ENCODE measurements at regions not wholly inside any gene's neighbourhood (a gene's known extent, or its start where the extent isn't known, plus 50 kb on each side); places are given as distances from the start of the nearest gene placed in this dataset.
A peak's percentile ranks its signal among the peaks of the same experiment; 100 is the strongest.

DNA sequence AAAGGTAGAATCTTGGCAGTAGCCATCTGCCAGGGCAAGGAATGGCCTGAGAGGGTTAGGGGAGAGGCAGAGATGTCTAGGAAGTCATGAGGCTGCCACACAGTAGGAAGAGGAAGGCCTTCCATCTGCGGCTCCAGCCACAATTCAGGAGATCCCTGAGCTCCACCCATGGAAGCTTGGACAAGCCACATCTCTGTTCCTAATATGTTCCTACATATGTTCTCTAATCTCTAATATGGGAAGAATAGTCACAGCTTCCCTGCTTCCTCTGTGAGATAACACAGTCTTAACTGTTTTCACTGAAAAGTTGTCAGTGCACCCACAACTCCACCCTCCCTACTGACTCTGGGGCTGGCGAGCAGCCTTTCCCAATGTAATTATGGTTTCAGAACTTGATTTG lies 109.5 kb downstream of the CDC7 start:
- no peaks in the 10 kb centered on the region for H3K9me3 Mint-ChIP-seq
- intact Hi-C loops (cut with micrococcal nuclease): no loop called here
- H3K4me1 Mint-ChIP-seq (ENCODE audit: low read depth): peaks cover 2% of the 10 kb centered on the region
- no peaks in the 10 kb centered on the region for H3K36me3 Mint-ChIP-seq (ENCODE audit: low read depth)
- CTCF ChIA-PET: no interaction called here
- H3K4me3 Mint-ChIP-seq: no peak overlapping the region
- DNase-seq: no peak
- no peak overlapping the region for H3K27ac Mint-ChIP-seq
- H3K27me3 Mint-ChIP-seq (ENCODE audit: low read depth): no peaks in the 10 kb centered on the region

DNA sequence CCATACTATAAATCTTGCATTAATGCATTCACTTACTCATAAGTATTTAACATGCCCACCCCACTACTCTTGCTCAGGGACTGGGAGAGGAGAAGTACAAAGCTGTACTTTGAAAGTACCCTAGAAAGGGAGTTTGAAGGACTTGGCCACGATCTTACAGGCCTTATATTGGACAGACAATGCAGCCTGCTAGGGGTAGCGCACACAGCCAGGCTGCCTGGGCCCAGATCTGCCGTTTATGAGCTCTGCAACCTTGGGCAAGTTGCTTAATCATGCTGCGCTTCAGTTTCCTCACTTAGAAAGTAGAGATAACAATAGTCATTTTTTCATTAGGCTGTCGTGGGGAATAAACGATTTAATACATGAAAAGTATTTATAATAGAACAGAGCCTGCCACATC lies 110.1 kb downstream of the CDC7 start:
- peaks cover 2% of the 10 kb centered on the region for H3K4me1 Mint-ChIP-seq (ENCODE audit: low read depth)
- H3K36me3 Mint-ChIP-seq (ENCODE audit: low read depth): no peaks in the 10 kb centered on the region
- intact Hi-C loops (cut with micrococcal nuclease): no loop called here
- H3K27me3 Mint-ChIP-seq (ENCODE audit: low read depth): no peaks in the 10 kb centered on the region
- CTCF ChIA-PET: interaction anchor here (0.7 kb wide), 1 partner anchor 96 kb away, joined by 3 read pairs; no protein-coding TSS in a partner anchor
- no peak for DNase-seq
- no peaks in the 10 kb centered on the region for H3K9me3 Mint-ChIP-seq
- H3K4me3 Mint-ChIP-seq: no peak overlapping the region
- H3K27ac Mint-ChIP-seq: no peak overlapping the region

- intact Hi-C loops (cut with micrococcal nuclease): no loop called here
- Mint-ChIP-seq H3K36me3 (ENCODE audit: low read depth) (no peaks in the 10 kb centered on the region), H3K27ac (no peak overlapping the region), H3K27me3 (ENCODE audit: low read depth) (no peaks in the 10 kb centered on the region), H3K4me1 (ENCODE audit: low read depth) (peaks cover 2% of the 10 kb centered on the region), H3K9me3 (no peaks in the 10 kb centered on the region), H3K4me3 (no peak overlapping the region)
- CTCF ChIA-PET: interaction anchor here (0.7 kb wide), 1 partner anchor 96 kb away, joined by 3 read pairs; no protein-coding TSS in a partner anchor
- no peak for DNase-seq
Measured at GRCh38 chr1:91611483-91611917, 110.8 kb downstream of the CDC7 start.

GRCh38 chr1:91613595-91613994 lies 112.9 kb downstream of the CDC7 start:
- Mint-ChIP-seq H3K27me3 (ENCODE audit: low read depth) (no peaks in the 10 kb centered on the region), H3K4me1 (ENCODE audit: low read depth) (peaks cover 2% of the 10 kb centered on the region), H3K9me3 (no peaks in the 10 kb centered on the region), H3K27ac (no peak overlapping the region), H3K36me3 (ENCODE audit: low read depth) (no peaks in the 10 kb centered on the region), H3K4me3 (no peak overlapping the region)
- no peak for DNase-seq
- intact Hi-C loops (cut with micrococcal nuclease): no loop called here
- CTCF ChIA-PET: no interaction called here

- CTCF ChIA-PET: no interaction called here
- intact Hi-C loops (cut with micrococcal nuclease): loop anchor here (2.0 kb wide), 1 partner anchor 310 kb away; no protein-coding TSS in a partner anchor
- Mint-ChIP-seq H3K4me1 (ENCODE audit: low read depth) (peaks cover 2% of the 10 kb centered on the region), H3K9me3 (no peaks in the 10 kb centered on the region), H3K36me3 (ENCODE audit: low read depth) (no peaks in the 10 kb centered on the region), H3K4me3 (no peak overlapping the region), H3K27me3 (ENCODE audit: low read depth) (no peaks in the 10 kb centered on the region), H3K27ac (no peak overlapping the region)
- DNase-seq: no peak
Measured at GRCh38 chr1:91616712-91617111, 116.1 kb downstream of the CDC7 start.

- CTCF ChIA-PET: no interaction called here
- no peak overlapping the region for H3K27ac Mint-ChIP-seq
- no peaks in the 10 kb centered on the region for H3K27me3 Mint-ChIP-seq (ENCODE audit: low read depth)
- peak; percentile 51 for DNase-seq
- no peak overlapping the region for H3K4me3 Mint-ChIP-seq
- no peaks in the 10 kb centered on the region for H3K9me3 Mint-ChIP-seq
- no peaks in the 10 kb centered on the region for H3K36me3 Mint-ChIP-seq (ENCODE audit: low read depth)
- H3K4me1 Mint-ChIP-seq (ENCODE audit: low read depth): peaks cover 2% of the 10 kb centered on the region
- intact Hi-C loops (cut with micrococcal nuclease): loop anchor here (2.0 kb wide), 1 partner anchor 309 kb away; no protein-coding TSS in a partner anchor
Measured at GRCh38 chr1:91617285-91617765, 116.7 kb downstream of the CDC7 start.

DNA sequence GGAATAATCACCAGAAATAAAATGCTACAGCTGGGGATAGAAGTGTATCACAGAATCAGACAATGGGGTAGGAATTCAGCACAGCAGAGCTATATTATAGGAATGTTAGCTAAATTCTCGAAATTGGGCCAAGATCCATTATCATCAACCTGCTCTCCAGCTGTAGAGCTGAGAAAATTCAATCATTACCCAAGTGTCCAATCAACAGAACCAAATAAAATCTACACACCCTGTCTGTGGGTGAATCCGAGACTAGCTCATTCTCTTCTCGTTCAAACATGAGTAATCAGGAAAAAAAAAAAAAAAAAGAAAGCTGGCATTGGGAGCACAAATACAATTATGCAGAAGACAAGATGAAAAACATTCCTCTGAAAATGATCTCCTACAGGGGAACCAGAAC lies 119.2 kb downstream of the CDC7 start:
- Mint-ChIP-seq H3K4me1 (ENCODE audit: low read depth) (no peaks in the 10 kb centered on the region), H3K9me3 (no peaks in the 10 kb centered on the region), H3K36me3 (ENCODE audit: low read depth) (no peaks in the 10 kb centered on the region), H3K27me3 (ENCODE audit: low read depth) (peaks cover 3% of the 10 kb centered on the region), H3K4me3 (no peak overlapping the region), H3K27ac (no peak overlapping the region)
- intact Hi-C loops (cut with micrococcal nuclease): no loop called here
- CTCF ChIA-PET: no interaction called here
- DNase-seq: no peak

DNA sequence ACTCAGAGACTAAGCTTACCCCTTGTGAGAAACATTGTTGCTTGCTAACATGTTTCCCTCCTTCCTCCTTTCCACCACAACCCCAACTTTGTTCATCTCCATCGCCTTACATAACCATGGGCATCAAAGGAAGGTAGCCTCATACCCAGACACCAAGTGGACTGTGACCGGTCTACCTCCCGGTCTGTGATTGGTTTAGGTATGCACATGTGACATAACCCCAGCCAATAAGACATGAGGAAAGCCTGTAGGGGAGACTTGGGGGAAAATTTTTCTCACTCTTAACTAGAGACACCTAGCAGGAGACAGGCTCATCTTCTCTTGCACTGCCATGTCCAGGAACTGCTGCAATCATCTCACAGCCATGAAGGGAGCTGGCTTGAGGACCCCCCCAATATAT lies 120.7 kb downstream of the CDC7 start:
- intact Hi-C loops (cut with micrococcal nuclease): no loop called here
- Mint-ChIP-seq H3K27me3 (ENCODE audit: low read depth) (peaks cover 5% of the 10 kb centered on the region), H3K9me3 (no peaks in the 10 kb centered on the region), H3K27ac (no peak overlapping the region), H3K36me3 (ENCODE audit: low read depth) (no peaks in the 10 kb centered on the region), H3K4me3 (no peak overlapping the region), H3K4me1 (ENCODE audit: low read depth) (no peaks in the 10 kb centered on the region)
- no peak for DNase-seq
- CTCF ChIA-PET: no interaction called here

- no peak for DNase-seq
- intact Hi-C loops (cut with micrococcal nuclease): no loop called here
- Mint-ChIP-seq H3K4me3 (no peak overlapping the region), H3K4me1 (ENCODE audit: low read depth) (no peaks in the 10 kb centered on the region), H3K9me3 (no peaks in the 10 kb centered on the region), H3K27ac (no peak overlapping the region), H3K27me3 (ENCODE audit: low read depth) (peaks cover 5% of the 10 kb centered on the region), H3K36me3 (ENCODE audit: low read depth) (no peaks in the 10 kb centered on the region)
- CTCF ChIA-PET: no interaction called here
Measured at GRCh38 chr1:91621907-91622306, 121.3 kb downstream of the CDC7 start.

GRCh38 chr1:91622616-91623015 lies 122.0 kb downstream of the CDC7 start:
- Mint-ChIP-seq H3K4me3 (no peak overlapping the region), H3K9me3 (no peaks in the 10 kb centered on the region), H3K36me3 (ENCODE audit: low read depth) (no peaks in the 10 kb centered on the region), H3K27ac (no peak overlapping the region), H3K4me1 (ENCODE audit: low read depth) (no peaks in the 10 kb centered on the region), H3K27me3 (ENCODE audit: low read depth) (peaks cover 5% of the 10 kb centered on the region)
- intact Hi-C loops (cut with micrococcal nuclease): no loop called here
- CTCF ChIA-PET: interaction anchor here (0.7 kb wide), 1 partner anchor 345 kb away, joined by 4 read pairs; no protein-coding TSS in a partner anchor
- DNase-seq: no peak

- intact Hi-C loops (cut with micrococcal nuclease): no loop called here
- H3K4me3 Mint-ChIP-seq: no peak overlapping the region
- H3K27me3 Mint-ChIP-seq (ENCODE audit: low read depth): peaks cover 5% of the 10 kb centered on the region
- no peak for DNase-seq
- CTCF ChIA-PET: interaction anchor here (0.7 kb wide), 1 partner anchor 345 kb away, joined by 4 read pairs; no protein-coding TSS in a partner anchor
- H3K27ac Mint-ChIP-seq: no peak overlapping the region
- H3K9me3 Mint-ChIP-seq: no peaks in the 10 kb centered on the region
- no peaks in the 10 kb centered on the region for H3K36me3 Mint-ChIP-seq (ENCODE audit: low read depth)
- H3K4me1 Mint-ChIP-seq (ENCODE audit: low read depth): no peaks in the 10 kb centered on the region
Measured at GRCh38 chr1:91623020-91623419, 122.4 kb downstream of the CDC7 start.

- Mint-ChIP-seq H3K4me1 (ENCODE audit: low read depth) (no peaks in the 10 kb centered on the region), H3K27ac (no peak overlapping the region), H3K27me3 (ENCODE audit: low read depth) (peaks cover 5% of the 10 kb centered on the region), H3K9me3 (no peaks in the 10 kb centered on the region), H3K4me3 (no peak overlapping the region), H3K36me3 (ENCODE audit: low read depth) (no peaks in the 10 kb centered on the region)
- CTCF ChIA-PET: no interaction called here
- DNase-seq: no peak
- intact Hi-C loops (cut with micrococcal nuclease): no loop called here
Measured at GRCh38 chr1:91624331-91624730, 123.7 kb downstream of the CDC7 start.

All from activated naive CD4-positive, alpha-beta T cell treated with anti-CD3 and anti-CD28 coated beads for 36 hours (primary cell).